A549 (cell line): ENCODE measurements at regions not wholly inside any gene's neighbourhood (a gene's known extent, or its start where the extent isn't known, plus 50 kb on each side); places are given as distances from the start of the nearest gene placed in this dataset.

ENCODE experiments used
- HDAC2 ChIP-seq: fragments of 200-600 bp; sonication (generic); IDR thresholded peaks from 2 replicates; pipeline ENCODE4 v1.6.1; 2016
- NR3C1 ChIP-seq: fragments of >200 bp; sonication (Bioruptor Twin); formaldehyde crosslinking; IDR thresholded peaks from 3 replicates; pipeline ENCODE4 v1.6.1; 2017
- POLR2A ChIP-seq: IDR thresholded peaks from 2 replicates; pipeline ENCODE4 v1.6.1; 2012; ENCODE audit warnings: mild to moderate bottlenecking, low read length
- RAD21 ChIP-seq, 2 experiments: fragments of >200 bp in 1 of 2; sonication (Bioruptor Twin) in 1 of 2; formaldehyde crosslinking in 1 of 2; IDR thresholded peaks in 1 of 2; conservative IDR thresholded peaks in 1 of 2; 2 replicates in 1 of 2; 3 replicates in 1 of 2; pipeline ENCODE4 v1.6.1; 2012 to 2018; ENCODE audit warnings: inconsistent platforms in 1 of 2
- TF ChIP-seq, protein P1 (sequence below): fragments of >200 bp; sonication (Bioruptor Twin); formaldehyde crosslinking; IDR thresholded peaks from 3 replicates; pipeline ENCODE4 v1.5.1; 2016

- no peak for TF ChIP-seq POLR2A
- no peak for TF ChIP-seq NR3C1
- no peak for TF ChIP-seq RAD21 (conservative IDR thresholded peaks at IDR 0.05 in 1 of 2, IDR thresholded peaks at IDR 0.05 in 1 of 2)
- TF ChIP-seq, protein P1, sequence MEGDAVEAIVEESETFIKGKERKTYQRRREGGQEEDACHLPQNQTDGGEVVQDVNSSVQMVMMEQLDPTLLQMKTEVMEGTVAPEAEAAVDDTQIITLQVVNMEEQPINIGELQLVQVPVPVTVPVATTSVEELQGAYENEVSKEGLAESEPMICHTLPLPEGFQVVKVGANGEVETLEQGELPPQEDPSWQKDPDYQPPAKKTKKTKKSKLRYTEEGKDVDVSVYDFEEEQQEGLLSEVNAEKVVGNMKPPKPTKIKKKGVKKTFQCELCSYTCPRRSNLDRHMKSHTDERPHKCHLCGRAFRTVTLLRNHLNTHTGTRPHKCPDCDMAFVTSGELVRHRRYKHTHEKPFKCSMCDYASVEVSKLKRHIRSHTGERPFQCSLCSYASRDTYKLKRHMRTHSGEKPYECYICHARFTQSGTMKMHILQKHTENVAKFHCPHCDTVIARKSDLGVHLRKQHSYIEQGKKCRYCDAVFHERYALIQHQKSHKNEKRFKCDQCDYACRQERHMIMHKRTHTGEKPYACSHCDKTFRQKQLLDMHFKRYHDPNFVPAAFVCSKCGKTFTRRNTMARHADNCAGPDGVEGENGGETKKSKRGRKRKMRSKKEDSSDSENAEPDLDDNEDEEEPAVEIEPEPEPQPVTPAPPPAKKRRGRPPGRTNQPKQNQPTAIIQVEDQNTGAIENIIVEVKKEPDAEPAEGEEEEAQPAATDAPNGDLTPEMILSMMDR, result no peak
- no peak for TF ChIP-seq HDAC2
Observed at GRCh38 chr10:64234489-64234888, 713.3 kb downstream of the REEP3 start.
